T-cell (primary cell): ENCODE measurements at regions not wholly inside any gene's neighbourhood (a gene's known extent, or its start where the extent isn't known, plus 50 kb on each side); places are given as distances from the start of the nearest gene placed in this dataset.

Experiments used
- ATAC-seq, 4 experiments: fragments of 200-7000 bp in 3 of 4; fragments of 150-1000 bp in 1 of 4; cut with Tn5 transposase; replicated peaks in 1 of 4; 1 replicate in 3 of 4; 2 replicates in 1 of 4; pipeline ENCODE4 v1.10.0; 2021; ENCODE audit warnings: moderate library complexity in 3 of 4, mild to moderate bottlenecking in 2 of 4, moderate number of reproducible peaks in 1 of 4
- CTCF ChIA-PET, 2 donors: fragments of 300-600 bp; sonication (Branson Sonifier 250); formaldehyde crosslinking; loops; one replicate each; lab custom pipeline; 2022; ENCODE audit warnings: antibody characterized with exemption in 2 of 2; lab: Charles Lee
- POLR2A ChIA-PET, 2 donors: fragments of 300-600 bp; sonication (Branson Sonifier 250); formaldehyde crosslinking; loops; one replicate each; lab custom pipeline; 2022; ENCODE audit warnings: antibody characterized with exemption in 2 of 2; lab: Charles Lee
- DNase-seq, 35 experiments: peaks; one replicate each; pipeline versions ENCODE4 v3.0.0 to v3.0.0-alpha.2; 2013 to 2023
- H3K27ac ChIP-seq: one replicate; pipeline ENCODE4 v1.5.1; 2013; ENCODE audit warnings: low read length
- H3K27me3 ChIP-seq, 2 experiments: replicated peaks in 1 of 2; 1 replicate in 1 of 2; 2 replicates in 1 of 2; pipeline versions ENCODE4 v1.6.1 to v1.7.0; 2013; ENCODE audit warnings: low read length in 1 of 2, mixed read lengths in 1 of 2; ENCODE audit not compliant: control insufficient read depth in 2 of 2, insufficient read depth in 2 of 2; ENCODE audit errors: extremely low read depth in 1 of 2
- H3K36me3 ChIP-seq, 2 donors: 1 replicate in 1 of 2; 2 replicates in 1 of 2; pipeline versions ENCODE4 v1.6.1 to v1.7.0; 2013; ENCODE audit warnings: low read length in 1 of 2; ENCODE audit not compliant: control insufficient read depth in 2 of 2, insufficient read depth in 1 of 2; ENCODE audit errors: extremely low read depth in 1 of 2
- H3K4me1 ChIP-seq, 2 experiments: 1 replicate in 1 of 2; 2 replicates in 1 of 2; pipeline versions ENCODE4 v1.6.1 to v1.7.0; 2013; ENCODE audit warnings: low read length in 2 of 2, mixed read lengths in 1 of 2; ENCODE audit not compliant: insufficient read depth in 2 of 2, control insufficient read depth in 1 of 2; ENCODE audit errors: extremely low read depth in 1 of 2
- H3K4me3 ChIP-seq, 2 donors: 1 replicate in 1 of 2; 2 replicates in 1 of 2; pipeline versions ENCODE4 v1.5.1 to v1.7.0; 2013; ENCODE audit warnings: mild to moderate bottlenecking in 2 of 2, low read length in 1 of 2, moderate library complexity in 1 of 2; ENCODE audit not compliant: control insufficient read depth in 1 of 2; ENCODE audit errors: extremely low read depth in 1 of 2
- H3K9me3 ChIP-seq: 2 replicates; pipeline ENCODE4 v1.7.0; 2013
- H3K27ac Mint-ChIP-seq, 2 donors: one replicate each; pipeline ENCODE4 v1.8.0; 2020 to 2021; ENCODE audit warnings: mild to moderate bottlenecking in 2 of 2, mixed read lengths in 2 of 2
- H3K27me3 Mint-ChIP-seq, 2 donors: one replicate each; pipeline ENCODE4 v1.8.0; 2021 to 2022; ENCODE audit warnings: mixed read lengths in 2 of 2
- H3K36me3 Mint-ChIP-seq: one replicate; pipeline ENCODE4 v1.8.0; 2021; ENCODE audit warnings: mixed read lengths
- H3K4me1 Mint-ChIP-seq, 3 donors: one replicate each; pipeline ENCODE4 v1.8.0; 2020 to 2022; ENCODE audit warnings: mixed read lengths in 3 of 3, mild to moderate bottlenecking in 1 of 3
- H3K4me3 Mint-ChIP-seq, 3 donors: one replicate each; pipeline ENCODE4 v1.8.0; 2020 to 2022; ENCODE audit warnings: mild to moderate bottlenecking in 3 of 3, mixed read lengths in 3 of 3, moderate library complexity in 3 of 3
- H3K9me3 Mint-ChIP-seq, 3 donors: one replicate each; pipeline ENCODE4 v1.8.0; 2020 to 2022; ENCODE audit warnings: mixed read lengths in 3 of 3
- WGBS: methylation state at CpG from one replicate; pipeline ENCODE4 v1.1.5; 2013; ENCODE audit warnings: missing lambda C conversion rate; ENCODE audit not compliant: insufficient coverage; 5-methylcytosine and 5-hydroxymethylcytosine counted together

DNA sequence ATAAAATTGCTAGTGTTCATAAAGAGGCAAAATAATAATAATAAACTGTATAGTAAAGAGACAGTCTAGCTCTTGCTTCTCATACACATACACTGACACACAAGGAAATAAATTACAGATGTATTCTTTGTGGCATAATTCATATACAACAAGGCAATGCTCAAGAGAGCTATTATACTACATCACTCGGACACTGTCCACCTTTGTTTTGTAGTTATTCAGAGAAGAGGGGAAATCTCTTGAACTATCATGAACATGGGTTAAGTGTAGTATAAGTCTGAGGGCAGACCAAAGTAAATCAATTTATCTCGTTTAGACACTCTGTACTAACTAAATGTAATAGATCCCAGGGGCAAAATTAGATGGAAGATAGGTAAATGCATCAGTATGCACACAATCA is 72.7 kb upstream of the PHIP start:
- Histone ChIP-seq H3K36me3 (no peaks in the 10 kb centered on the region), H3K27ac (no peak overlapping the region), H3K9me3 (no peaks in the 10 kb centered on the region), H3K4me1 (no peaks in the 10 kb centered on the region), H3K27me3 (no peaks in the 10 kb centered on the region), H3K4me3 (no peak overlapping the region)
- H3K27ac Mint-ChIP-seq, result no peak overlapping the region
- DNase-seq (no peak), ATAC-seq (no peak)
- H3K27me3 Mint-ChIP-seq, result no peaks in the 10 kb centered on the region
- no peaks in the 10 kb centered on the region for H3K9me3 Mint-ChIP-seq
- ChIA-PET POLR2A (no interaction called here), CTCF (no interaction called here)
- whole genome bisulfite sequencing, result no CpG with 5 or more reads among the region's 2 CpGs
- H3K4me3 Mint-ChIP-seq, result no peak overlapping the region
- H3K36me3 Mint-ChIP-seq, result no peaks in the 10 kb centered on the region
- no peaks in the 10 kb centered on the region for H3K4me1 Mint-ChIP-seq

GRCh38 chr6:79149884-79150283 is 71.8 kb upstream of the PHIP start:
- Histone ChIP-seq H3K27ac (no peak overlapping the region), H3K27me3 (no peaks in the 10 kb centered on the region), H3K9me3 (no peaks in the 10 kb centered on the region), H3K4me3 (no peak overlapping the region), H3K36me3 (no peaks in the 10 kb centered on the region), H3K4me1 (no peaks in the 10 kb centered on the region)
- DNase-seq (no peak), ATAC-seq (no peak)
- no peak overlapping the region for H3K27ac Mint-ChIP-seq
- no peaks in the 10 kb centered on the region for H3K4me1 Mint-ChIP-seq
- WGBS, result 95% methylated on average over 2 of the region's 2 CpGs
- H3K9me3 Mint-ChIP-seq, result no peaks in the 10 kb centered on the region
- CTCF ChIA-PET, result no interaction called here
- H3K36me3 Mint-ChIP-seq, result no peaks in the 10 kb centered on the region
- POLR2A ChIA-PET, result no interaction called here
- no peak overlapping the region for H3K4me3 Mint-ChIP-seq
- H3K27me3 Mint-ChIP-seq, result no peaks in the 10 kb centered on the region

DNA sequence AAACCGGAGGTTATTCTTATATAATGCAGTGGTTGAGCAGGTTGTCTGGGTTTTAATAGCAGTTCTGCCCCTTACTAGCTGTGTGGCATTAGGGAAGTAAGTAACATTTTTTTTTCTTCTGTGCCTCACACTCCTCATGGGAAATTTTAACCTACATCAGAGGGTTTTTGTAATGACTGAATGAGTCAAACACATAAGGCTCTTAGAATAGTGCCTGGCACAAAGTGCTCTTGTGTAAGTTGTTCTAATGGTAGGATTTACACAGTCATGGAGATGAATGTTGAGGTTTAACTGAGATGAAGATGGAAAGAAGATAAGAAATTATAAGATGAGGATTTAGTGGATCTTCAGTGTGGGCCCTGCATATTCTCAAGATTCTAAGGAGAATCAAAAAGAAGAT is 68.4 kb upstream of the PHIP start:
- 63% methylated on average over 1 of the region's 1 CpG for WGBS
- CTCF ChIA-PET, result no interaction called here
- H3K4me1 ChIP-seq, result no peaks in the 10 kb centered on the region
- POLR2A ChIA-PET, result no interaction called here
- Mint-ChIP-seq H3K9me3 (no peaks in the 10 kb centered on the region), H3K27ac (no peak overlapping the region), H3K36me3 (no peaks in the 10 kb centered on the region), H3K4me1 (no peaks in the 10 kb centered on the region), H3K4me3 (no peak overlapping the region), H3K27me3 (no peaks in the 10 kb centered on the region)
- DNase-seq (no peak), ATAC-seq (no peak)
- no peaks in the 10 kb centered on the region for H3K36me3 ChIP-seq
- no peak overlapping the region for H3K4me3 ChIP-seq
- no peaks in the 10 kb centered on the region for H3K27me3 ChIP-seq
- no peak overlapping the region for H3K27ac ChIP-seq
- no peaks in the 10 kb centered on the region for H3K9me3 ChIP-seq

DNA sequence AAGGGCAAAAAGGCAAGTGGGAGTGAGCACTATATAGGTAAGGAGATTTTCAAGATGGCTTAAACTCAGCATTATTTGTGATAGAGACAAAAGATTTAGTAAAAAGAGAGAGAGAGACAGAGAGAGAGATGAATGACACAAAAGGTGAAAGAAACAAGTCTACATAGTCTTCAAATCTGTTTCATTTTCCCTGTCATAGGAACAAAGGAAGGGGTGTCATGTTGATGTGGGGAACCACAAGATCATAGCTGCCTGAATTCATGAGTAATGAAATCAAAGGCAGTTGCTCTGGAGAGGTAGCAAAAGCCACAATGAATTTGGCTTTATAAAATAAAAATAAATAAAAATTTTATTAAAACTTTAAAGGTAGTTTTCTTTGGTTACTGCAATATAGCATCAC is 67.2 kb upstream of the PHIP start:
- Mint-ChIP-seq H3K27me3 (no peaks in the 10 kb centered on the region), H3K9me3 (no peaks in the 10 kb centered on the region), H3K4me1 (no peaks in the 10 kb centered on the region), H3K4me3 (no peak overlapping the region), H3K36me3 (no peaks in the 10 kb centered on the region), H3K27ac (no peak overlapping the region)
- ATAC-seq (no peak), DNase-seq (no peak)
- ChIA-PET CTCF (no interaction called here), POLR2A (interaction anchor here in 1 of 2 donors (0.6 kb wide), 1 partner anchor 352 kb away, joined by 6 read pairs; no protein-coding TSS in a partner anchor)
- Histone ChIP-seq H3K4me1 (no peaks in the 10 kb centered on the region), H3K9me3 (no peaks in the 10 kb centered on the region), H3K36me3 (no peaks in the 10 kb centered on the region), H3K27ac (no peak overlapping the region), H3K4me3 (no peak overlapping the region), H3K27me3 (no peaks in the 10 kb centered on the region)

GRCh38 chr6:79143320-79143898 is 65.4 kb upstream of the PHIP start:
- no peaks in the 10 kb centered on the region for H3K36me3 ChIP-seq
- H3K27ac ChIP-seq, result no peak overlapping the region
- H3K4me1 ChIP-seq, result no peaks in the 10 kb centered on the region
- Mint-ChIP-seq H3K27me3 (no peaks in the 10 kb centered on the region), H3K27ac (no peak overlapping the region), H3K36me3 (no peaks in the 10 kb centered on the region), H3K9me3 (no peaks in the 10 kb centered on the region), H3K4me3 (no peak overlapping the region), H3K4me1 (no peaks in the 10 kb centered on the region)
- no peaks in the 10 kb centered on the region for H3K9me3 ChIP-seq
- DNase-seq, result no peak
- ATAC-seq, result no peak
- 78% methylated on average over 1 of the region's 2 CpGs for WGBS
- ChIA-PET POLR2A (interaction anchor here in 1 of 2 donors (0.6 kb wide), 1 partner anchor 33 kb away, joined by 7 read pairs; no protein-coding TSS in a partner anchor), CTCF (no interaction called here)
- H3K27me3 ChIP-seq, result no peaks in the 10 kb centered on the region
- no peak overlapping the region for H3K4me3 ChIP-seq

DNA sequence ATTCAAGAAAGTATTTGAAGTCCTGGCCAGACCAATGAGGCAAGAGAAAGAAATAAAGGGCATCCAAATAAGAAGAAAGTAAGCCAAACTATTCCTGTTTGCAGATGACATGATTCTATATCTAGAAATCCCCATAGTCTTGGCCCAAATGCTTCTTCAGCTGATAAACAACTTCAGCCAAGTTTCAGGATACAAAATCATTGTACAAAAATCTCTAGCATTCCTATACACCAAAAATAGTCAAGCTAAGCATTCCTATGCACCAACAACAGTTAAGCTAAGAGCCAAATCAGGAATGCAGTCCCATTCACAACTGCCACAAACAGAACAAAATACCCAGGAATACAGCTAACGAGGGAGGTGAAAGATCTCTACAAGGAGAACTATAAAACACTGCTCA is 60.1 kb upstream of the PHIP start:
- no peak overlapping the region for H3K27ac Mint-ChIP-seq
- WGBS, result no CpG with 5 or more reads among the region's 1 CpG
- peaks cover 14 to 25% (median 17%) of the 10 kb centered on the region in 3 donors for H3K9me3 Mint-ChIP-seq
- Histone ChIP-seq H3K9me3 (peaks cover 2% of the 10 kb centered on the region), H3K4me1 (no peaks in the 10 kb centered on the region), H3K27ac (no peak overlapping the region), H3K4me3 (no peak overlapping the region), H3K36me3 (no peaks in the 10 kb centered on the region), H3K27me3 (peaks cover 0 to 10% of the 10 kb centered on the region in 2 experiments)
- CTCF ChIA-PET, result no interaction called here
- H3K4me1 Mint-ChIP-seq, result no peaks in the 10 kb centered on the region
- no peak for DNase-seq
- peaks cover 10% of the 10 kb centered on the region for H3K36me3 Mint-ChIP-seq
- POLR2A ChIA-PET, result no interaction called here
- peaks cover 17 to 32% of the 10 kb centered on the region in 2 donors for H3K27me3 Mint-ChIP-seq
- ATAC-seq, result no peak
- no peak overlapping the region for H3K4me3 Mint-ChIP-seq

GRCh38 chr6:79137671-79138070 is 59.6 kb upstream of the PHIP start:
- WGBS, result no CpG with 5 or more reads among the region's 2 CpGs
- H3K4me3 Mint-ChIP-seq, result no peak overlapping the region
- peaks cover 14 to 25% (median 17%) of the 10 kb centered on the region in 3 donors for H3K9me3 Mint-ChIP-seq

More at GRCh38 chr6:79137671-79138070, 59.6 kb upstream of the PHIP start:
- H3K4me3 ChIP-seq, result no peak overlapping the region
- peaks cover 2% of the 10 kb centered on the region for H3K9me3 ChIP-seq
- CTCF ChIA-PET, result no interaction called here
- peaks cover 10% of the 10 kb centered on the region for H3K36me3 Mint-ChIP-seq
- no peaks in the 10 kb centered on the region for H3K4me1 ChIP-seq
- peaks cover 17 to 33% of the 10 kb centered on the region in 2 donors for H3K27me3 Mint-ChIP-seq
- DNase-seq (no peak), ATAC-seq (no peak)
- H3K36me3 ChIP-seq, result no peaks in the 10 kb centered on the region
- H3K4me1 Mint-ChIP-seq, result no peaks in the 10 kb centered on the region
- no peak overlapping the region for H3K27ac ChIP-seq
- peaks cover 0 to 10% of the 10 kb centered on the region in 2 experiments for H3K27me3 ChIP-seq
- POLR2A ChIA-PET, result interaction anchor here in 1 of 2 donors (0.6 kb wide), 1 partner anchor 257 kb away, joined by 4 read pairs; no protein-coding TSS in a partner anchor
- no peak overlapping the region for H3K27ac Mint-ChIP-seq
